GM06990 (cell line): ENCODE measurements at regions not wholly inside any gene's neighbourhood (a gene's known extent, or its start where the extent isn't known, plus 50 kb on each side); places are given as distances from the start of the nearest gene placed in this dataset.

Experiments
- DNase-seq: peaks from one replicate; pipeline ENCODE4 v3.0.0-alpha.2; 2011; ENCODE audit not compliant: insufficient read length; ENCODE audit errors: extremely low read depth
- H3K27me3 ChIP-seq: replicated peaks from 2 replicates; pipeline ENCODE4 v1.6.0; 2011; ENCODE audit warnings: low read length; ENCODE audit not compliant: control insufficient read depth, insufficient read depth
- H3K36me3 ChIP-seq: 2 replicates; pipeline ENCODE4 v1.5.1; 2011; ENCODE audit warnings: low read length; ENCODE audit not compliant: control insufficient read depth, insufficient read depth
- H3K4me3 ChIP-seq: replicated peaks from 2 replicates; pipeline ENCODE4 v1.5.1; 2011; ENCODE audit warnings: low read depth, mild to moderate bottlenecking, control low read depth, low read length
- CTCF ChIP-seq: IDR thresholded peaks from 2 replicates; pipeline ENCODE4 v1.5.1; 2011; ENCODE audit warnings: low read length, control low read depth, mild to moderate bottlenecking, inconsistent platforms; ENCODE audit not compliant: insufficient read depth, poor library complexity, severe bottlenecking

GRCh38 chr3:88991496-88991895 is 115.9 kb upstream of the EPHA3 start:
- no peaks in the 10 kb centered on the region for H3K36me3 ChIP-seq
- no peaks in the 10 kb centered on the region for H3K27me3 ChIP-seq
- no peak overlapping the region for H3K4me3 ChIP-seq
- DNase-seq: no peak
- TF ChIP-seq CTCF: no peak

GRCh38 chr3:88996691-88997090 is 110.7 kb upstream of the EPHA3 start:
- no peaks in the 10 kb centered on the region for H3K36me3 ChIP-seq
- H3K27me3 ChIP-seq: no peaks in the 10 kb centered on the region
- no peak overlapping the region for H3K4me3 ChIP-seq
- no peak for TF ChIP-seq CTCF
- DNase-seq: no peak

DNA sequence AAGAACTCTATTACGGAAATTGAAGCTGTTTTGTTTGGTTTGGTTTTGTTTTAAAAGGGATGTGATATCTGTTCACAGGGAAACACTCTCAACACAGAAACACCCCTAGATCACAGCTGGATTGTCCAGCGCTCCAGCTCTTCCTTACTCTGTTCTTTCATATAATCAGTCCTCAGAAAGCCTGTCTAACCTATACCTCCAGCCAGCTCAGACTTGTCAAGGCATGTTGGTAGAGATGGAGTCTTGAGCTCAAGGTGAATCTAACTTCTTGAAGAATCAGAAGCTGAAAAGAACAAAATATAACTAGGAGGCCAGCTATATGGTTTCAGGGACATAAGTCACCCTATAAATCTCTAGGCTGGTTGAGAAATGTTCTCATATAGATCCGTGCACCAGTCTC is 110.2 kb upstream of the EPHA3 start:
- no peak for TF ChIP-seq CTCF
- no peaks in the 10 kb centered on the region for H3K36me3 ChIP-seq
- H3K27me3 ChIP-seq: no peaks in the 10 kb centered on the region
- DNase-seq: no peak
- H3K4me3 ChIP-seq: no peak overlapping the region

DNA sequence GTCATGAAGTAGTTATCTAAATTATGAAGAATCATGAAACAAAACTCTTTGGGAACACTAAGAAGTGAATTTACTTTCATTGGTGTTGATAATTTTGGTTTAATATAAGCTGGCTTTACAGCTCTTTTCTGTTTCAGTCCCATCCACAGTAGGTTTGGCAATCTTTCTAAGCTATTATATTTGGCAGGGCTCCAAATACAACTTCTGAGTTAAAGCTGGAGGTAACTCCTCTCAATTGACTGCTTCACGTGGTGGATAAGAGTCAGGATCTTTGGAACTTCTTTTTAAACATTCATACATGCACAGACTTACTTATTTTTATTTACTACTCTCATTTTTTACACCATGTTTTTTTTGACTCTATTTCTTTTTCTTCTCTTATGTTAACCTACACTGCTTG is 106.5 kb upstream of the EPHA3 start:
- Histone ChIP-seq H3K4me3 (no peak overlapping the region), H3K36me3 (no peaks in the 10 kb centered on the region), H3K27me3 (no peaks in the 10 kb centered on the region)
- TF ChIP-seq CTCF: no peak
- DNase-seq: no peak

DNA sequence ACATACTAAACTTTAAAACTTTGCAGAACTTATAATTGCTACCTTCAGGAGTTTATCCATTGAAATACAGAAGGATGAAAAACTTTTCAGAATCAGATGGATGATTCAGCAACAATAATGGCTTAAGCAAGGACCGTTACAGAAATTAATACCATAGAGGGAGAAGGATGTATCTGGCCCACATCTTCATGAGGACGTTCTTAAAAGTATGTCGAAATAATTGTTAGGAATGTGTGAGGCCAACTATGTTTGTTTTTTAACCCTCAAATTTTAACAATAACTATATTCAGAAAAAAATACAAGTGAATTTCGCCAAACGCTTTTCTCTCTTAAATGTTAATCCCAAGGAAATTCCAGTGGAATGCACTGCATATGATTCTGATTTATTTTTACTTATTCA is 105.2 kb upstream of the EPHA3 start:
- no peak for DNase-seq
- no peak for TF ChIP-seq CTCF

DNA sequence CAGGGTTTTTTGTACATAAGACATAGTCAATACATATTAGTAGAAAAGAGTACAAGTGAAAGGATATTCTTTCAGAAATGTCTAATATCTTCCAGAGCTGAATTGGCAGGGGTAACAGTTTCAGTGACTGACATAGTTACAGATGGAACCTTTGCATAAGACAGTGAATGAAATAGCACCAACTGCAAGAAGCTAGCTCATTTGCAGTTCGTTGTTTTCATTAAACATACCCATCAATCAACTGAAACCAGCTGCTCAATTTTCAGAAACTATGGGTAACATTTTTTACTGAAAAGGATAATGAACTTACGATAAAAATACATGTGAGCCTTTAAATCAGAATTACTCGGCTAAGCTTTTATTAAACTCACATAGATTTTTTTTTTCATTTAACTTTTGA is 93.9 kb upstream of the EPHA3 start:
- Histone ChIP-seq H3K4me3 (no peak overlapping the region), H3K27me3 (no peaks in the 10 kb centered on the region), H3K36me3 (no peaks in the 10 kb centered on the region)
- no peak for DNase-seq
- TF ChIP-seq CTCF: no peak

More for the DNA sequence above, 105.2 kb upstream of the EPHA3 start:
- Histone ChIP-seq H3K4me3 (no peak overlapping the region), H3K27me3 (no peaks in the 10 kb centered on the region), H3K36me3 (no peaks in the 10 kb centered on the region)
